ENCODE measurements at regions not wholly inside any gene's neighbourhood (a gene's known extent, or its start where the extent isn't known, plus 50 kb on each side); places are given as distances from the start of the nearest gene placed in this dataset.

GRCh38 chr5:51034222-51034901 is 348.9 kb upstream of the ISL1 start:
- TF ChIP-seq CTCF (IDR thresholded peaks at IDR 0.05; ENCODE audit: poor library complexity): no peak
- no peak for TF ChIP-seq EZH2phosphoT487 (IDR thresholded peaks at IDR 0.05; ENCODE audit: low read depth, severe bottlenecking, unreplicated experiment)
- no peak for TF ChIP-seq EZH2 (IDR thresholded peaks at IDR 0.05; ENCODE audit: borderline replicate concordance)

Measured in hepatocyte (in vitro differentiated cells).